Parathyroid adenoma (tissue), 2 donors: ENCODE measurements at regions not wholly inside any gene's neighbourhood (a gene's known extent, or its start where the extent isn't known, plus 50 kb on each side); places are given as distances from the start of the nearest gene placed in this dataset.

Experiments
- H2AFZ ChIP-seq: fragments of 300-600 bp; sonication (generic); one replicate; pipeline ENCODE4 v1.7.0; 2017; ENCODE audit warnings: antibody characterized with exemption, mild to moderate bottlenecking
- H3K27ac ChIP-seq: fragments of 300-600 bp; sonication (generic); one replicate; pipeline ENCODE4 v1.7.0; 2017
- H3K27me3 ChIP-seq: fragments of 300-600 bp; sonication (generic); one replicate; pipeline ENCODE4 v1.7.0; 2017; ENCODE audit warnings: low read length; ENCODE audit not compliant: control insufficient read depth, insufficient read depth
- H3K36me3 ChIP-seq: fragments of 300-600 bp; sonication (generic); one replicate; pipeline ENCODE4 v1.7.0; 2017; ENCODE audit warnings: low read length; ENCODE audit not compliant: control insufficient read depth, insufficient read depth
- H3K4me1 ChIP-seq: fragments of 300-600 bp; sonication (generic); one replicate; pipeline ENCODE4 v1.7.0; 2017; ENCODE audit warnings: control low read depth
- H3K4me2 ChIP-seq: fragments of 300-600 bp; sonication (generic); one replicate; pipeline ENCODE4 v1.7.0; 2017; ENCODE audit warnings: low read length
- H3K4me3 ChIP-seq: fragments of 300-600 bp; sonication (generic); one replicate; pipeline ENCODE4 v1.7.0; 2017; ENCODE audit warnings: low read depth, low read length
- H3K79me2 ChIP-seq: fragments of 300-600 bp; sonication (generic); one replicate; pipeline ENCODE4 v1.7.0; 2017; ENCODE audit warnings: control low read depth
- H3K9ac ChIP-seq: fragments of 300-600 bp; sonication (generic); one replicate; pipeline ENCODE4 v1.7.0; 2017; ENCODE audit warnings: mild to moderate bottlenecking
- H3K9me3 ChIP-seq: fragments of 300-600 bp; sonication (generic); one replicate; pipeline ENCODE4 v1.7.0; 2017; ENCODE audit warnings: low read length; ENCODE audit not compliant: control insufficient read depth
- TF ChIP-seq, protein P1 (sequence below): fragments of 300-600 bp; sonication (generic); IDR thresholded peaks from one replicate; pipeline ENCODE4 v1.7.0; 2017; ENCODE audit warnings: antibody characterized with exemption, mild to moderate bottlenecking
- donor health status: primary hyperparathyroidism.

DNA sequence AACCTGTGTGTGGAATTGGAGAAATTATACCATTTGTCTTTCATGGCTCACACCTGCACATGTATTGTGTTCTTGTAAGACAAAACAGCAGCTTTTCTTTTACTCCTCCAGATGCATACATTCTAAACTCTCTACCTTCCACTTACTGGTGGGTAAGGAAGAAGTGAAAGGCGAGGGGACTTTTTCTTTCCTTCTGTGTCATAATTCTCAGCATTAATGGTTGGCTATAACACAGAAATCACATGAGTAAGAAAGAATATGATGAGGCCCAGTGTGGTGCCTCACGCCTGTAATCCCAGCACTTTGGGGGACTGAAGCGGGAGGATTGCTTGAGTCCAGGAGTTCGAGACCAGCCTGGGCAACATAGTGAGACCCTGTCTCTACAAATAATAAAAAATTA is 57.8 kb upstream of the SHANK2 start:
- Histone ChIP-seq H3K4me1 (no peaks in the 10 kb centered on the region), H3K27ac (no peak overlapping the region), H3K4me2 (no peak overlapping the region), H3K79me2 (no peaks in the 10 kb centered on the region), H3K9me3 (no peaks in the 10 kb centered on the region), H3K36me3 (no peaks in the 10 kb centered on the region), H3K4me3 (no peak overlapping the region), H3K27me3 (no peaks in the 10 kb centered on the region), H2AFZ (no peak overlapping the region), H3K9ac (no peak overlapping the region)
- TF ChIP-seq, protein P1, sequence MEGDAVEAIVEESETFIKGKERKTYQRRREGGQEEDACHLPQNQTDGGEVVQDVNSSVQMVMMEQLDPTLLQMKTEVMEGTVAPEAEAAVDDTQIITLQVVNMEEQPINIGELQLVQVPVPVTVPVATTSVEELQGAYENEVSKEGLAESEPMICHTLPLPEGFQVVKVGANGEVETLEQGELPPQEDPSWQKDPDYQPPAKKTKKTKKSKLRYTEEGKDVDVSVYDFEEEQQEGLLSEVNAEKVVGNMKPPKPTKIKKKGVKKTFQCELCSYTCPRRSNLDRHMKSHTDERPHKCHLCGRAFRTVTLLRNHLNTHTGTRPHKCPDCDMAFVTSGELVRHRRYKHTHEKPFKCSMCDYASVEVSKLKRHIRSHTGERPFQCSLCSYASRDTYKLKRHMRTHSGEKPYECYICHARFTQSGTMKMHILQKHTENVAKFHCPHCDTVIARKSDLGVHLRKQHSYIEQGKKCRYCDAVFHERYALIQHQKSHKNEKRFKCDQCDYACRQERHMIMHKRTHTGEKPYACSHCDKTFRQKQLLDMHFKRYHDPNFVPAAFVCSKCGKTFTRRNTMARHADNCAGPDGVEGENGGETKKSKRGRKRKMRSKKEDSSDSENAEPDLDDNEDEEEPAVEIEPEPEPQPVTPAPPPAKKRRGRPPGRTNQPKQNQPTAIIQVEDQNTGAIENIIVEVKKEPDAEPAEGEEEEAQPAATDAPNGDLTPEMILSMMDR: no peak

- Histone ChIP-seq H3K79me2 (no peaks in the 10 kb centered on the region), H3K27ac (no peak overlapping the region), H3K4me1 (no peaks in the 10 kb centered on the region), H3K27me3 (no peaks in the 10 kb centered on the region), H2AFZ (no peak overlapping the region), H3K9ac (no peak overlapping the region), H3K9me3 (no peaks in the 10 kb centered on the region), H3K36me3 (no peaks in the 10 kb centered on the region), H3K4me3 (no peak overlapping the region), H3K4me2 (no peak overlapping the region)
- TF ChIP-seq, protein P1: no peak
Measured at GRCh38 chr11:71309611-71310010, 57.2 kb upstream of the SHANK2 start.

GRCh38 chr11:71309181-71309580 is 56.8 kb upstream of the SHANK2 start:
- no peaks in the 10 kb centered on the region for H3K9me3 ChIP-seq
- H3K79me2 ChIP-seq: no peaks in the 10 kb centered on the region
- H3K36me3 ChIP-seq: no peaks in the 10 kb centered on the region
- TF ChIP-seq, protein P1: no peak
- no peaks in the 10 kb centered on the region for H3K4me1 ChIP-seq
- no peak overlapping the region for H3K9ac ChIP-seq
- no peak overlapping the region for H3K4me3 ChIP-seq
- H2AFZ ChIP-seq: no peak overlapping the region
- H3K27me3 ChIP-seq: no peaks in the 10 kb centered on the region
- no peak overlapping the region for H3K4me2 ChIP-seq
- H3K27ac ChIP-seq: no peak overlapping the region

GRCh38 chr11:71307811-71308645 is 55.7 kb upstream of the SHANK2 start:
- no peak overlapping the region for H3K4me3 ChIP-seq
- no peaks in the 10 kb centered on the region for H3K79me2 ChIP-seq
- H3K4me1 ChIP-seq: no peaks in the 10 kb centered on the region
- H2AFZ ChIP-seq: no peak overlapping the region
- H3K27me3 ChIP-seq: no peaks in the 10 kb centered on the region
- H3K36me3 ChIP-seq: no peaks in the 10 kb centered on the region
- H3K9ac ChIP-seq: no peak overlapping the region
- H3K9me3 ChIP-seq: no peaks in the 10 kb centered on the region
- TF ChIP-seq, protein P1: no peak
- no peak overlapping the region for H3K27ac ChIP-seq
- H3K4me2 ChIP-seq: no peak overlapping the region
